Sigmoid colon (tissue), 6 donors: ENCODE measurements at regions not wholly inside any gene's neighbourhood (a gene's known extent, or its start where the extent isn't known, plus 50 kb on each side); places are given as distances from the start of the nearest gene placed in this dataset.

ENCODE experiments used
- DNase-seq: peaks from one replicate; pipeline ENCODE4 v3.0.0-alpha.2; 2019
- H3K27ac ChIP-seq, 4 donors: fragments of 200-600 bp; sonication (generic); one replicate each; pipeline ENCODE4 v1.5.1; 2016 to 2019; ENCODE audit warnings: mild to moderate bottlenecking in 1 of 4
- H3K27me3 ChIP-seq, 3 donors: fragments of 200-600 bp; sonication (generic); one replicate each; pipeline ENCODE4 v1.5.1; 2019; ENCODE audit warnings: mild to moderate bottlenecking in 1 of 3
- H3K36me3 ChIP-seq, 4 donors: fragments of 200-600 bp; sonication (generic); one replicate each; pipeline ENCODE4 v1.5.1; 2016 to 2019
- H3K4me1 ChIP-seq, 4 donors: fragments of 200-600 bp; sonication (generic); one replicate each; pipeline ENCODE4 v1.5.1; 2017 to 2019
- H3K4me3 ChIP-seq, 4 donors: fragments of 200-600 bp; sonication (generic); one replicate each; pipeline ENCODE4 v1.5.1; 2017 to 2019; ENCODE audit warnings: mild to moderate bottlenecking in 2 of 4, moderate library complexity in 1 of 4
- H3K9me3 ChIP-seq, 4 donors: fragments of 200-600 bp in 3 of 4; sonication (generic) in 3 of 4; one replicate each; pipeline versions ENCODE4 v1.5.1 to v1.6.1; 2013 to 2019
- CTCF ChIP-seq, 4 experiments: fragments of 450-650 bp in 3 of 4; fragments of 200-600 bp in 1 of 4; IDR thresholded peaks; one replicate each; pipeline ENCODE4 v1.5.1; 2016 to 2019; ENCODE audit warnings: antibody characterized with exemption in 4 of 4, mild to moderate bottlenecking in 3 of 4, moderate library complexity in 2 of 4
- EP300 ChIP-seq, 4 donors: sonication (generic); formaldehyde crosslinking; IDR thresholded peaks; one replicate each; pipeline ENCODE4 v1.6.1; 2017; ENCODE audit warnings: antibody characterized with exemption in 4 of 4
- POLR2A ChIP-seq, 2 donors: fragments of 450-650 bp; IDR thresholded peaks; one replicate each; pipeline ENCODE4 v1.6.1; 2016; ENCODE audit warnings: antibody characterized with exemption in 2 of 2, mild to moderate bottlenecking in 2 of 2, moderate library complexity in 2 of 2
- POLR2AphosphoS5 ChIP-seq, 4 donors: sonication (generic); formaldehyde crosslinking; IDR thresholded peaks; one replicate each; pipeline ENCODE4 v1.6.1; 2017; ENCODE audit warnings: antibody characterized with exemption in 4 of 4
- WGBS, 2 donors: extraction: QIAGEN DNeasy Blood & Tissue Kit; methylation state at CpG; one replicate each; pipeline ENCODE4 v1.1.7; 2013; 5-methylcytosine and 5-hydroxymethylcytosine counted together
- intact Hi-C: fragments of 100-400 bp; cut with DNase I; formaldehyde crosslinking; loops from one replicate; pipeline ENCODE4 v1.15.1; 2023
- donor health status: healthy with polysubstance abuse.
- donor health status: healthy.

- no peak overlapping the region for H3K27ac ChIP-seq
- H3K4me3 ChIP-seq = no peak overlapping the region
- no peak for DNase-seq
- intact Hi-C loops = no loop called here
- no peaks in the 10 kb centered on the region for H3K9me3 ChIP-seq
- TF ChIP-seq EP300 (IDR thresholded peaks at IDR 0.05) = no peak
- no peak for TF ChIP-seq CTCF (IDR thresholded peaks at IDR 0.05)
- H3K27me3 ChIP-seq = no peaks in the 10 kb centered on the region
- H3K36me3 ChIP-seq = no peaks in the 10 kb centered on the region
- no peaks in the 10 kb centered on the region for H3K4me1 ChIP-seq
- WGBS, 2 donors = 95 to 100% methylated on average over 1 of the region's 1 CpG
Observed at GRCh38 chrX:63917296-63917695, 132.3 kb upstream of the ARHGEF9 start.

- no peak overlapping the region for H3K27ac ChIP-seq
- no peak for DNase-seq
- TF ChIP-seq EP300 (IDR thresholded peaks at IDR 0.05) = no peak
- TF ChIP-seq CTCF (IDR thresholded peaks at IDR 0.05) = no peak
- no peak for TF ChIP-seq POLR2AphosphoS5 (IDR thresholded peaks at IDR 0.05)
- no peak for TF ChIP-seq POLR2A (IDR thresholded peaks at IDR 0.05)
- no peaks in the 10 kb centered on the region for H3K9me3 ChIP-seq
- no peaks in the 10 kb centered on the region for H3K27me3 ChIP-seq
- intact Hi-C loops = no loop called here
- no peaks in the 10 kb centered on the region for H3K4me1 ChIP-seq
- H3K36me3 ChIP-seq = no peaks in the 10 kb centered on the region
- no peak overlapping the region for H3K4me3 ChIP-seq
Observed at GRCh38 chrX:63913719-63914118, 128.7 kb upstream of the ARHGEF9 start.

GRCh38 chrX:63889001-63889400, 104.0 kb upstream of the ARHGEF9 start:
- Histone ChIP-seq H3K9me3 (peaks cover 0 to 3% (median 0%) of the 10 kb centered on the region in 4 donors), H3K36me3 (no peaks in the 10 kb centered on the region), H3K27ac (no peak overlapping the region), H3K4me1 (no peaks in the 10 kb centered on the region), H3K27me3 (no peaks in the 10 kb centered on the region), H3K4me3 (no peak overlapping the region)
- intact Hi-C loops = no loop called here
- no peak for TF ChIP-seq EP300 (IDR thresholded peaks at IDR 0.05)
- 62 to 75% methylated on average over 2 of the region's 2 CpGs for WGBS, 2 donors
- no peak for DNase-seq

GRCh38 chrX:63884821-63885790, 100.1 kb upstream of the ARHGEF9 start:
- no peak for DNase-seq
- Histone ChIP-seq H3K36me3 (no peaks in the 10 kb centered on the region), H3K4me3 (no peak overlapping the region), H3K4me1 (no peaks in the 10 kb centered on the region), H3K9me3 (no peaks in the 10 kb centered on the region), H3K27ac (no peak overlapping the region), H3K27me3 (no peaks in the 10 kb centered on the region)
- intact Hi-C loops = no loop called here
- TF ChIP-seq CTCF (IDR thresholded peaks at IDR 0.05) = no peak
- TF ChIP-seq POLR2AphosphoS5 (IDR thresholded peaks at IDR 0.05) = no peak
- TF ChIP-seq POLR2A (IDR thresholded peaks at IDR 0.05) = no peak
- TF ChIP-seq EP300 (IDR thresholded peaks at IDR 0.05) = no peak
- 80 to 86% methylated on average over 10 of the region's 10 CpGs for WGBS, 2 donors

- Histone ChIP-seq H3K9me3 (no peaks in the 10 kb centered on the region), H3K27me3 (no peaks in the 10 kb centered on the region), H3K4me3 (no peak overlapping the region), H3K4me1 (no peaks in the 10 kb centered on the region), H3K36me3 (no peaks in the 10 kb centered on the region), H3K27ac (no peak overlapping the region)
- no peak for DNase-seq
- TF ChIP-seq POLR2AphosphoS5 (IDR thresholded peaks at IDR 0.05) (no peak), POLR2A (IDR thresholded peaks at IDR 0.05) (no peak), CTCF (IDR thresholded peaks at IDR 0.05) (no peak), EP300 (IDR thresholded peaks at IDR 0.05) (no peak)
- 91 to 98% methylated on average over 3 of the region's 3 CpGs for WGBS, 2 donors
- intact Hi-C loops = no loop called here
Observed at GRCh38 chrX:63869506-63869905, 84.5 kb upstream of the ARHGEF9 start.
